ENCODE measurements at regions not wholly inside any gene's neighbourhood (a gene's known extent, or its start where the extent isn't known, plus 50 kb on each side); places are given as distances from the start of the nearest gene placed in this dataset.
"Not testable (repeated sequence)": the region's sequence is repeated elsewhere in the genome, so short reads cannot be mapped to it uniquely, and the experiment has no call there.

DNA sequence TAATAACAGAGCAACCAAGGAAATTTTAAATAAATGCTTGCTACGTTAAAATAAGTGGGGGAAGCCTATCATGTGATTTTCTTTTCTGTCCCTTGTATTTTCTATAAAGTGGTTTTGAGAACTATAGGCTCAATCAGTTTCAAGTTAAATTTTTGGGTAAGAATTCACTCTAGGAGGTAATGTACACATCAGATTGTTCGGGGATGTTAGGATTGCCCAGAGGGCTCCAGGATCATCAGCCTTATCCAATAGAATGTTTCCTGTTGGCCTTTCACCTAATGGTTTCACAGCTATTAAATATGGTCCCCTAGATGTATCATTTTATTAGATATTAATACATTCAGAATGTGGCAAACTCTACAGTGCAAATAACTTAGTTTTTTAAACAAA is 438.4 kb upstream of the NPVF start:
- DNase-seq (ENCODE audit: low read depth), result no peak

DNA sequence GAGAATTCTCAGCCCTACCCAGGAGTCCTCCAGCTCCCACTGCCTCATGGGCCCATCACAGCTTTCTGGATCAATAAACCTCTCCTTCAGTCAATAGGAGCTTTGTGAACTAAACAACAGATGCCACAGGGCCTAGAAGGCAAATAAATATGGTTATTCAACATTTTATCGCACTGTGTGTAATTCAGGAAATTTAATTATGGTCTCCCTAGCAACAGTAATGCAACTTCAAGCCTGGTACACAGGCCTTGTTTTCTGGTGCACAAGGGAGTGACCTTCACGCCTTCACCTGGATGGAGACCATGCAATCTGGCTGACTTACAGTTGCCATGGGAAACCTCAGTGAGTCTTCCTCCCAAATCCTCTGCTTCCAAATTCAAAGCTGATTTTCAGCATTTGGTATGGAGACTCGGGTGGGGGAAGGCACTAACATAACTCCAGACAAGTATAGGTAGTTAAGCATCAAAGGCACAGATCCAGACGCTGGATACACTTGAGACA is 441.0 kb upstream of the NPVF start:
- no peak for DNase-seq (ENCODE audit: low read depth)

DNA sequence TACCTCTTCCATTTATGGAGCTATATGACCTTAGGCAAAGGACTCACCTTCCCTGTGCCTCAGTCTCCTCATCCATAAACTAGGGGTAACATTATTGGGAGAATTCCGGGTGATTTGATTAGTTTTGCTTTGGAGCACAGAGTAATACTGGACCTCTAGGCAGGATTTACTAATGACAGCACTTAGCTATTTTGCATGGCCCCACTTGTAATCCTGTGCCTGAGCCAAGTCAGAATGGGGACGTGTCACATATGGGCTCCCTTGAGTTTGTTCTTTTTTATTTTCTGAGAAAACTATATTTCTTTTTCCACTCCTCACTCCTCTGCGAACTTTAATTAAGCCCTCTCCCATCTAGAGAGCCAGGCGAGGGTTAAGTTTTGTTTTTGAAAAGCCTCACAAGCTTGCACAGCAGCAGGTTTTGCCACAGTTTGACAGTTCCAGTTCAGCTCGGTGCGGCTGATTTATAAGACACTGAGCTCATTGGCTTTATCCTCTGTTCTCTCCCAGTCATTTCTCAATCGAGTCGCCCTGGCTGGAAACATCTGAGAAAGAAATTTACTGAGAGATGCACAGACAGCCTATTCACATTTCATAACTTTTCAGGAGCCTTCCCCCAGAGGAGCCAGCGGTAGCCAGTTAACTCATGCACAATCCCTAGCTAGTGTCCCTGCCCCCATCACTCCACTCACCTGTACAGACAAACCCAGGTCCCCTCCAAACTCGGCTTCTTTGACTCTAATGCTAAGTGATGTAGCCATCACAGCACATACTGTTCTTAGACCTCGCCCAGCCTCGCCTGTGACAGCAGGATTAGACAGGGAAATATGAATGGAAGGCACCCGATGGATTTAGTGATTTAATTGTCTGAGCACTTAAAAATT is 441.9 kb upstream of the NPVF start:
- DNase-seq (ENCODE audit: low read depth), result no peak

DNA sequence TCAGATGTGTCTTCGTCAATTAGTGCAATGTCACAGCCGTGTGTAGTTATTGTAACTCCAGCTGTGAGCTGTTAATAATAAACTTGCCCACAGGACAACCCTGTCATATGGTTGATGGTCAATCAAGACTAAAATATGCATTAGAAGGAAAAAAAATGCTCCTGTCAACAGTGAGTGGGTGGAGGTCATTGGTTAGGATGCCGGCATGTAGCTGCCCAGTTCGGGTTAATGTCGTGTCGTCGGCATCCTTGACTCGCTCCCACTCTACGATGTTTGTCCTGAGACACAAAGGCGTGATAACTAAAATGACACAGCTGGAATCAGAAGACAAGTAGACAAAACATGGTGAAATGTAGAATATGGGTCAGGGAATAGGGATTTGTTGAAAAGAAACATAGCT is 442.8 kb upstream of the NPVF start:
- DNase-seq (ENCODE audit: low read depth), result no peak

DNA sequence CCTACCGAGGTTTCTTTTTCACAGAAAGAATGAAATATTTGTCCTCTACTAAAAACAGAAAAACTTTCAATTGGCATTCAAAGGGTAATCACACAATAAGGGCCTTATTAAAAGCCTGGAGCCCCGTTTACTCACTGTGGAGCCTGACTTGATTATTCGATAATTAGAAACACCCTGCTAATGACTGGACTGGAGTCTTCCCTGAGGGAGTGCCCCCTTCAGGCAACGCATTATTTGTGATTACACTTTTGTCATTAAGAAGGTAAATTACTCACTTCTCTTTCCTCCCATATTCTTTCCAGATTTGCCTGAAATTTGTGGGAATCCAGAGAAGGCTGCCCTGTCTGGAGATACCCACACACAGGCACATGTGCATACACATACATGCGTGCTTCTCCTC is 444.2 kb upstream of the NPVF start:
- DNase-seq (ENCODE audit: low read depth), result no peak

DNA sequence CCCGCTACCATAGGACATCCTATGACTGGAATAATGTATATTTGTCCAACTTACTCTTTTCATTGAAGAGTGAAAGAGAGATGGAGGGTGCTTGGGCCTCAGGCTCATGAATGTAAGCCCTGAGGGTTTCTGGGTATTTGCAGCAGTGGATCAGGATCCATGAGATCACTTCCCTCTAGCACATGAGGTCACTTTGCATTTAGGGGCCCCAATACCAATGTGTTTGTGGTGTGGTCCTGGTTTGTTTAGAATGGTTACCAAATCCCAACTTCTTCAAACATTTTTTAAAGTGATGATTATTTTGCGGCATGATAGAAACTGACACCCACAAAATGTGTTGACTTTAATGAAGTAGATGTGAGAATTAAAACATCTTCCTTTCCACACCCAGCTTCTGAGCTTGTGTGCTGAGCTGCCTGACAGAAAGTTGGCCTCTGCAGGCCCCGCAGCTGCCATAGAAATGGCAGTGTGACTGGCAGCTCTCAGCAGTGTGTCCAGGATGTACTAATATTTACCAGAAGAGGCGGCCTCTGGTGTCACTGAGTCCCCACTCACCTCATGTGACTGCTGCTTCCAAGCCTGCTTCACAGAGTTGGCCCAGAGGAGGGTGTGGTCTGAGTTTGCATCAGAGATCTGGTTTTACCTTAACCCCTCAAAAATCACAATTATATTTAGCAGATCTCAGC is 447.6 kb upstream of the NPVF start:
- DNase-seq (ENCODE audit: low read depth), result no peak

DNA sequence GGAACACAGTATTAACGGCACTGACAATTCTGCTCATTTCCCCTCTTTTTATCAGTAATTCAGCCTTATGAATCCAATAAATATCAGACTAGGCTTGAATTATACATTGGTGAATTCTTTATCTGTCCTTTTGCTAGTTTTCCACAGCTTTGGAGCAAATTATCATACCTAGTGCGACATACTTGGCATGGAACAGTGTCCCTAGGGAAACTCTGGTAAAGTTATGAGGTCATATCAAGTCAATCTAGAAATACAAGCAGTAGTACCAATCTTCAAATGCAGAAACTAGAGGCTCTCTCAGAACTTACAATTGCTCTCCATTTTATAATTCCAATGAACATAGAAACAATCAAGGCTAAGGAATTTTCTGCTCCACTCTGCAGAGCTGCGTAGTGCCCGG is 449.3 kb upstream of the NPVF start:
- DNase-seq (ENCODE audit: low read depth), result no peak

DNA sequence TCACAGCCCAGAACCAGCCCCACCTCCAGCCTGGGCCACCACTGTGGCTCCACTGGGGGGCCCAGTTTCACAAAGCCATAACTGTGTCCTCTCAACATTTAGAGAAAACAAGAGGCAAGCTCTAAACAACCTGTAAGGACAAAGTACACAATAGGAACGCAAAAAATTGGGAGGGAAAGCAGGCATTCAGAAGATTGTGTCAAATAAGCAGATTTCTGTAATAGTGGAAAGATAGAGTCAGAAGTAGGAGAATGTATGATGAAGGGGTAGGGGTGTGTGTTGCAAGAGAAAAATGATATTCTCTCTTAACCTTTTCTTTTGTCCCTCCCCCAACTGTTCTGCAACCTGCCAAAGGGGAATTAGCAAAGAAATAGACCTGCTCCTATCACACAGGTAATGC is 449.9 kb upstream of the NPVF start:
- no peak for DNase-seq (ENCODE audit: low read depth)

DNA sequence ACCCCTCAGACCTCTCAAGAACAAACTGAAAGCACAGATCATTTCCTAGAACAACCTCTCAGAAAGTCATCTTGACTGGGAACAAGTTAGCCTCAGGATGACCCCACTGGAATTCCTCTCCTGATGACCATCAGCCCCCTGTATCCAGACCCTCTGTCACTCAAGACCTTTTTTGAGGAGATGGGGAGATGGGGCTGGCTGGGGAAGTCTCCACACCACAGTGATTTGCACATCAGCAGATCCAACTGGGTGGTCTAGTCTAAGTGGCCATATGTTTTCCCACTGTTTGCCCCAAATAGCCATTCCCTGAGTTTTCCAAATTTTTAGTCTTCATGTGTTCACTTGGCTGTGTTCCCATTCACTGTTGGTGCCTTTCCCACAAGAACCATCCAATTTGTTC is 452.4 kb upstream of the NPVF start:
- DNase-seq (ENCODE audit: low read depth), result no peak

DNA sequence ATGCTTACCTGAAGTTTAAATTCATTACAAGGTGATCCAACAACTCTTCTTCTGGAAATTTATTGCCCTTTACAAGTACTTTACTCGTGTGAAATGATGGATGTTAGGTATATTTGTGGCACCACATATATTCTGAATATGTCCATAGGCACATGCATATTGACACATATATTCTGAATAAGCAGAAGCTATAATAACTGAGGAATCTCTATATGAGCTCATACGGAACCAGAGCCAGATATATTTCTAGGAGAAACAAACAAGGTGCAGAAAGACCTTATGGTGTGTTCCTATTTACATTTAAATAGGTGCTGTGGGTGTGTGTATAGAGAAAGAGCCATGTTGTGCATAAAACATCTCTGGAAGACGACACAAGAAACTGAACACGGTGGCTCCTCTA is 456.1 kb upstream of the NPVF start:
- no peak for DNase-seq (ENCODE audit: low read depth)

DNA sequence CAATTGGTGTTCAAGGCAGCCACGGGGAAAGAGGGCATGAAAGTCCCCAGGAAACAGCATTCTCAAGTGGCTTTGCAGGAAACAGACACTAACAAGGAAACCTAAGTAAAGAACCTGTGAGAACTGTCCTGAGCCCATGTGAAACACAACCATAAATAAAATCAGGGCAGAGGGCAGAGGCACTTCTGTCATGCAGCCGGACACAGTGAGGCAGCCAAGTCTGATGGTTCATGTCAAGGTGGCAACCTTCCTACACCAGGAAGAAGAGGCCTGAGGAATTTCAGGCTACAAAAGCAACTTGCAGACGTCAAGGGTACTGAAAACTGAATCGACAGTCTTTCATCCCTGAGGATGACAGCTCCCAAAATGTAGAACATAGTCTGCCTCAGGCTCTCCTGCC is 458.2 kb upstream of the NPVF start:
- no peak for DNase-seq (ENCODE audit: low read depth)

DNA sequence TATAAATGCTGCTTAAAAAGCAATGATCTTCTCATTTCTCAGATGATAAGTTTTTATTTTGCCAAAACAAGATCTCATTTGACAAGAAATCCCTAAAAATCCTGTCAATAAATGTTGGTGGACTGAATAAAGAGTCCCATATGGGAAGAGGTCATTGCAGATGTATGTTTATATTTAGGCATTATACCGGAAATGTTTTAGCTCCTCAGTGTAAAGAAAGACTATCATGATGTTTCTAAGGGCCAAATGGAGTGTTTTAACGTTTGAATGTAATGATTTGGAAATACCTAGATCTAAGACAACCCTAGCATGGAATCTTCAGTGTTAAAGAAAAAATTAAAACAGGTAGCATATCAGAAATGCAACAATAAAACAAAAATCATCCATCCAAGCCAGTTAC is 457.8 kb upstream of the NFE2L3 start:
- no peak for DNase-seq (ENCODE audit: low read depth)

DNA sequence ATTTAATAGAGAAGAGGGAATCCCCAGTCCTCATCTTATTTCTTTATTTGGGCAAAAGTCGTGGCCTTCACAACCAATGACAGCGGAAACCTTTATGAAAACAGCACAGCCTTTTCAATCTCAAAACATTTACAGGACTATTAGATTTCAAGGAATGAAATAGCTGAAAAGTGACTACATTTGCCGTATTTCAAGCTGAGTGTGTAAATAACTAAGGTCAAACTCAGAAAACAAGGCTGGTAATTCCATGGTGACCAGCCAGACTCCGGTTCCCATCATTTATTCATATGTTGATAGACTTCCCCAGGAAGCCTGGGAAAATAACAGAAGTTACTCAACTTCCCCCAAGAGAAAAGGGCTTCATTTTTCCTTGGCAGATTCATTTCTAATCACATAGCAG is 457.3 kb upstream of the NFE2L3 start:
- DNase-seq (ENCODE audit: low read depth), result no peak

DNA sequence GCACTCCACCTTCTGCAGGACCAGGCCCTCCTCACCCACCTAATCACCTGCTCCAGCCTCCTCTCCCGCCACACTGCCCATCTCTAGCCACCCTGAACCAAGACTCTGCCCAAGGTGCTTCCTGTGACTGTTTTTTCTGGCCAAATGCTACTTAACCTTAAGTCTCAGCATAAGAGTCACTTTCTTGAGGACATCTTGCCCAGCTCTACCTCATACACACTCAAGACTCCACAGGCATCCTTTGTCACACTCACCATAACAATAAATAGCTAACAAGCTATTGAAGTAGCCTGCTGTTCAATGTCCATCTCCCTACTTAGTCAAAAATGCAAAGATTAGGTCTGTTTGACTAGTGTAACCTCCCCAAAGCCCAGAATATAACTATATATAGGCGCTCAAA is 455.4 kb upstream of the NFE2L3 start:
- DNase-seq (ENCODE audit: low read depth), result no peak

DNA sequence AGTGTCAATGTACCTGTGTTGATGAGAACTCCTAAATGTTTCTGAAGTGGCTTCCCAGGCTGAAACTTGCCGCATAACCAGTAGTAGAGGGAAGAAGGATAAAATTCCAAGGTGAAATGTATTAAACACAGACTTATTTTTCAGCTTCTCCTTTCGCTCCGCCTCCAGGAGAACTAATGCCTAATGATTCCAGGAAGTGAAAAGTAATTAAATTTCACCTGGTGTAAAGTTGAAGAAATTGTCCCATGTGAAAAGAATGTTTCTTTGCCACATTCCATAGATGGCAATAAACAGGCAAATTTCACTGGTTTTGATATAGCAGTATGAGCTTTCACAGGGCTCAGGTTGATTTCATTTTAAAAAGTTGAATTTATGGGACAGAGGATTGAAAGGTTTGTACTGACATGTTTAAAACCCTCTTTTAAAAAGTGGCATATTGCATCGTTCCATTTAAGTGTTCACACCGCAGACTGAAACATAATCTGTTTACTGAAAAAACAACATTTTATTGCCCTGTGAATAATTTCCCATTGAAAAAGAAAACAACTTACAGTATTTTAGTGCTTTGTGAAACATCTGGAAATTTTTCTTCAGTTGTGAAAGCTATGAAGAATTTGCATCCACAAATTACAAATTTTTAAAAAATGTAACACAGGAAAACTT is 453.4 kb upstream of the NFE2L3 start:
- no peak for DNase-seq (ENCODE audit: low read depth)

DNA sequence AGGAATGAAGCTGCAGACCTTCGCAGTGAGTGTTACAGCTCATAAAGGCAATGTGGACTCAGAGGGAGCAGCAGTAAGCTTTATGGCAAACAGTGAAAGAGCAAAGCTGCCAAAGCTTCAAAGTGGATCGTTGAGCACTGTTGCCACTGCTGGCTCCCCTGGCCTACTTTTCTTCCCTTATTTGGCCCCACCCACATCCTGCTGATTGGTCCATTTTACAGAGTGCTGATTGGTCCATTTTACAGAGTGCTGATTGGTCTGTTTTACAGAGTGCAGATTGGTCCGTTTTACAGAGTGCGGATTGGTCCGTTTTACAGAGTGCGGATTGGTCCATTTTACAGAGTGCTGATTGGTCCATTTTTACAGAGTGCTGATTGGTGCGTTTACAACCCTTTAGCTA is 451.9 kb upstream of the NFE2L3 start:
- not testable (repeated sequence) for DNase-seq (ENCODE audit: low read depth)

DNA sequence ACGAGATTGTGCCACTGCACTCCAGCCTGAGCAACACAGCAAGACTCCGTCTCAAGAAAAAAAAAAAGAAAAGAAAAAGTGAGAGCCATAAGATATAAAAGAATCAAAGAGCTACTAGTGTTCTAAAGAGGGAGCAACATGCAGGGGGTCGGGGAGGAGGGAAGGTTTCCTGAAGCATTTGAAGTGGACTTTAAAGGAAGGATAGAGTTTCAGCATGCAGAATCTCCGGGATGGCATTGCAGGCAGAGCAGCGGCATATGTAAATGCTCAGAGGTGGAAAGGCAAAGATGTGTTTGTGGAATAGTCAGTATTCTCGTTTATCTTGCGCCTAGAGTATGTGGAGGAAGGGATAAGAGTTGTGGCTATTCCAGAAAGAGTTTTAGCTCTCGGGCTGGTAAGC is 447.6 kb upstream of the NFE2L3 start:
- no peak for DNase-seq (ENCODE audit: low read depth)

DNA sequence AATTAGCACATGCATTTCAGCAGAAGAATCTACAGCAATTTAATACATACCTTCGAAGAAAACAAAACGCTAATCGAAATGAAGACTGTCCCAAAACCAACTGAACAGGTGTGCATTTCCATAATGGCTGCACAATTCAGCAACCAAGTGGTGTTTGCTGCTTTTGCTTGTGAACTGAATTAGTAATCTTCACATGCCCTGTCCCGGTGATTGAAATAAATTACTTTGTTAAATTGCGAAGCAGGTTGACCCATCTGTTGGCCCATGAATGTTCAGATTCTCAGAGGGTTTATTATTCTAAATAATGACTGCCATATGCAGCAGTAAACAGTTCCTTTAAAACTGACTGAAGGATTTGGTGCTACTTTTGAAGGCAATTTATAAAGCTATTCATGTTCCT is 445.2 kb upstream of the NFE2L3 start:
- no peak for DNase-seq (ENCODE audit: low read depth)

DNA sequence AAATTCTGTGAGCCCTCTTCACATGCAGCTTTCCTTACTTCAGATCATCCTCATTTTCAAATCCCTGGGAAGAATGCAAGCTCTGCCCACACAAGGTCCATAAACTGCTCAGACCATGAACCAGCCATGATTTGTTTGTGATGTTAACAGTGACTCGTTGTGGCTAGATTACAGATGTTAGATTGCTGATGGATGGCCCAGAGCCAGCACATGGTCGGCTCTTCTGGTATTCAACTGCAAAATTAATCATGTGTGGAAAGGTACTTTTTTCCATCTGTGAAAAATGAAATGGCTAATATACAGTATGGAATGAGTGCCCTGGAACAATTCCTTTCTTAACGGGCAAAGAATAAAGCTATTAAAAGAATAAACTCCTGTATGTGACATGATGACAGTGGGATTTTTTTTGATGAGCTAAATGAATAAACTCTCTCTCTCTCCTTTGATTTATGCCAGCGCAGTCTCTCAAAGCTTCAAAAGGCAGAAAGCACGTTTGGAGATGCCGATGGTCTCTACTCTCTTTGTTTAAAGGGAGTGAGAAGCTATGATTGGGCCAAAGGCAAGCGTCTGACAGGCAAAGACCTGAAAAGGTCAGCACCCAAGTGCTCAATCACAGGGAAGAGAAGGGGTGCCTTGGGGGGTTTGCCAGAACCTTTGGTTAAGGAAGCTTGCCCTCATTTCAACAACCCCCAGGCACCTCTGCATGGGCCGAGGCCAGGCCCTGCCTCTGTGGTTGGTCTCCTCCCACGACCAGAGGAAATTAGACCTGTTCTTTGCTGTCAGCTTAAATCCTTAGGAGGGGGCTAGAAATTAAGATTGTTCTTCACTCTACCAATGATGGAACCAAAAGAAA is 444.0 kb upstream of the NFE2L3 start:
- DNase-seq (ENCODE audit: low read depth), result no peak

DNA sequence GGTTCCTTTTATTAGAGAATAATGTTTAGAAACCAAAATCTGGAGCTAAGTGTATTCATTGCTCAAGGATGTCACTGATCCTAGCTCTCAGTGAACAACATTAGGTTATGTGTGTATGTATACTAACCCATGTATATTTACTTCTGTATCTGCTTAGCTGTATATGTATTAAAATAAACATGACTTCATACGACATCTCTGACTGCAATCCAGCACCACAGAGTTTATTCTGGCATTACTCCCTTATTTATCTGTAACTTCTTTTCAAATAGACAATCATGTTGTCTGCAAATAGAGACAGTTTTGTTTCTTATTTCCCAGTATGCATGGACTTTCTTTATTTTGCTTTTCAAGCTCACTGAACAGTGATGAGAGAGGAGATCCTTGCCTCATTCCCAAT is 441.0 kb upstream of the NFE2L3 start:
- no peak for DNase-seq (ENCODE audit: low read depth)

DNA sequence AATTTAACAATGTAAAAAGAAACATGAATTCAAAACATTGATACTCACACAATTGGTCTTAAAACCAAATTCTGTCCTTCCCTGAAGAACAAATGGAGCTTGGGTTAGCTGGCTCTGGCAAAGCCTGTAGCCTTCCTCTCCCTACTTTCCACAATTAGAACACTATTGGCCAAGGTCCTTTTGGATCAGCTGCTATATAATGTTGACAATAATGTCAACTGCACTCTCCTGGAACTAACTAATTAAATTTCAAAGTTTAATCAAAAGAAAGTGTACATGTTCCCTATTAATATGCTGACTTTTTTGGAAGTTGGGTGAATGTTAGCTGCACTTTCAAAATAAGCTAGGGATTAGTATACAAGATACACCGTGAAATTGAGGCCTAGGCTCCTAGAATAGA is 440.1 kb upstream of the NFE2L3 start:
- DNase-seq (ENCODE audit: low read depth), result no peak

DNA sequence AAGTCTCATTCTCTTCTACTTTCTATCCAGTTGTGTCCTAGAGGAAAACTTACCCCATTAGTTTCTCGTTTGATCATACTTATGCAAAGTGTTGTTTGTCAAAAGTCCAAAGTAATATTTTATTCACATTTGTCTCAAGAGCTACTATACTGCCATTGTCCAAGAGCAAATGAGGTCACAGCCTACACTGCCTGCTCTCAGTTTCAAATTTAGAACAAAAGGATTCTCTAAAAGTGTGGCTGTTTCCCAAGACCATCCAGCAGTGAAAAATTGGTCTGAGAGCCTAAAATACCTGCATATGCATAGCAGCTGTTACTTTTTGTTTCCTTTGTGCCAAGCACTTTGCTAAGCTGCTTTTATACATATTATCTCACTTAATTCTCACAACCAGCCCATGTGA is 439.5 kb upstream of the NFE2L3 start:
- no peak for DNase-seq (ENCODE audit: low read depth)

All from stimulated activated CD8-positive, alpha-beta memory T cell treated with anti-CD3 and anti-CD28 coated beads, Interleukin-12 subunit alpha, Interleukin-12 subunit beta, amount 100 ng/mL, for 4 hours (primary cell).